Adrenal gland (tissue), 5 donors: ENCODE measurements at regions not wholly inside any gene's neighbourhood (a gene's known extent, or its start where the extent isn't known, plus 50 kb on each side); places are given as distances from the start of the nearest gene placed in this dataset.

ENCODE experiments used
- POLR2A ChIP-seq, 2 donors: fragments of 450-650 bp; IDR thresholded peaks; one replicate each; pipeline ENCODE4 v1.6.1; 2017; ENCODE audit warnings: antibody characterized with exemption in 2 of 2, mild to moderate bottlenecking in 2 of 2, moderate library complexity in 1 of 2
- TF ChIP-seq, protein P1 (sequence below), 6 experiments: fragments of 450-650 bp in 4 of 6; fragments of 200-600 bp in 2 of 6; sonication (generic) in 1 of 6; IDR thresholded peaks; 1 replicate in 5 of 6; 2 replicates in 1 of 6; pipeline versions ENCODE4 v1.5.1 to v1.8.0; 2016 to 2021; ENCODE audit warnings: antibody characterized with exemption in 6 of 6, mild to moderate bottlenecking in 2 of 6, moderate library complexity in 1 of 6
- donor health status: DM: no; HTN: no; CAD: no.

DNA sequence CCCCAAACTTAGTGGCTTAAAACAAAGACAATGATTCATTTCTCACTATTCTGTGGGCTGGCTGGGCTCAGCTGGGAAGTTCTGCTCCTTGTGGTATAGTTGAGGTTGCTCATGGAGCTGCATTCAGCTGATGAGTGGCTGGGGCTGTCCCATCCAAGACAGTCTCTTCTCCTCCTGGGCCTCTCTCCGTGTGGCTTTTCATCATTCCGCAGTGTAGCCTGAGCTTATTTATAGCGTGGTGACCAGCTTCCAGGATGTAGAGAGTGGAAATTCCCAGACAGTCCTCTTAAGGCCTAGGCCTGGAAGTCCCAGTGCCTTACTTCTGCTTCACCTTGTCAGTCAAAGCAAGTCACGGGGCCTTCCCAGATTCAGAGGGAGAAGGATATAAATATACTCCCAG, 136.7 kb upstream of the DAZL start:
- TF ChIP-seq POLR2A (IDR thresholded peaks at IDR 0.05) = no peak
- TF ChIP-seq, protein P1, sequence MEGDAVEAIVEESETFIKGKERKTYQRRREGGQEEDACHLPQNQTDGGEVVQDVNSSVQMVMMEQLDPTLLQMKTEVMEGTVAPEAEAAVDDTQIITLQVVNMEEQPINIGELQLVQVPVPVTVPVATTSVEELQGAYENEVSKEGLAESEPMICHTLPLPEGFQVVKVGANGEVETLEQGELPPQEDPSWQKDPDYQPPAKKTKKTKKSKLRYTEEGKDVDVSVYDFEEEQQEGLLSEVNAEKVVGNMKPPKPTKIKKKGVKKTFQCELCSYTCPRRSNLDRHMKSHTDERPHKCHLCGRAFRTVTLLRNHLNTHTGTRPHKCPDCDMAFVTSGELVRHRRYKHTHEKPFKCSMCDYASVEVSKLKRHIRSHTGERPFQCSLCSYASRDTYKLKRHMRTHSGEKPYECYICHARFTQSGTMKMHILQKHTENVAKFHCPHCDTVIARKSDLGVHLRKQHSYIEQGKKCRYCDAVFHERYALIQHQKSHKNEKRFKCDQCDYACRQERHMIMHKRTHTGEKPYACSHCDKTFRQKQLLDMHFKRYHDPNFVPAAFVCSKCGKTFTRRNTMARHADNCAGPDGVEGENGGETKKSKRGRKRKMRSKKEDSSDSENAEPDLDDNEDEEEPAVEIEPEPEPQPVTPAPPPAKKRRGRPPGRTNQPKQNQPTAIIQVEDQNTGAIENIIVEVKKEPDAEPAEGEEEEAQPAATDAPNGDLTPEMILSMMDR (IDR thresholded peaks at IDR 0.05) = no peak
